Keratinocyte (primary cell): ENCODE measurements at regions not wholly inside any gene's neighbourhood (a gene's known extent, or its start where the extent isn't known, plus 50 kb on each side); places are given as distances from the start of the nearest gene placed in this dataset.

Experiments
- DNase-seq: peaks from one replicate; pipeline ENCODE4 v3.0.0-alpha.2; 2011; ENCODE audit warnings: low read depth, missing footprints, low spot score
- FAIRE-seq: peaks from 2 replicates; lab custom pipeline; 2011; peaks lifted over from hg19 to GRCh38; lab: Jason Lieb, UNC
- H2AFZ ChIP-seq: 2 replicates; pipeline ENCODE4 v1.6.0; 2012; ENCODE audit warnings: low read length, control low read depth, inconsistent platforms; ENCODE audit not compliant: control insufficient read depth
- H3K27ac ChIP-seq: 2 replicates; pipeline ENCODE4 v1.5.1; 2011; ENCODE audit warnings: low read length; ENCODE audit not compliant: control insufficient read depth, insufficient read depth
- H3K27me3 ChIP-seq: 3 replicates; pipeline ENCODE4 v1.6.0; 2011; ENCODE audit warnings: low read length; ENCODE audit not compliant: control insufficient read depth, insufficient read depth; ENCODE audit errors: extremely low read depth
- H3K36me3 ChIP-seq, 2 experiments: 2 replicates in 1 of 2; 3 replicates in 1 of 2; pipeline ENCODE4 v1.5.1; 2011; ENCODE audit warnings: low read length in 2 of 2, mild to moderate bottlenecking in 1 of 2; ENCODE audit not compliant: control insufficient read depth in 2 of 2, insufficient read depth in 2 of 2; ENCODE audit errors: extremely low read depth in 1 of 2
- H3K4me1 ChIP-seq: 3 replicates; pipeline ENCODE4 v1.5.1; 2011; ENCODE audit warnings: low read length; ENCODE audit not compliant: control insufficient read depth, insufficient read depth; ENCODE audit errors: extremely low read depth
- H3K4me2 ChIP-seq: 3 replicates; pipeline ENCODE4 v1.6.0; 2011; ENCODE audit warnings: low read depth, low read length; ENCODE audit not compliant: control insufficient read depth, insufficient read depth; ENCODE audit errors: extremely low read depth
- H3K4me3 ChIP-seq, 3 experiments: fragments of 200-600 bp in 1 of 3; sonication (generic) in 1 of 3; 2 replicates in 2 of 3; 3 replicates in 1 of 3; pipeline ENCODE4 v1.5.1; 2011 to 2016; ENCODE audit warnings: low read length in 3 of 3, mild to moderate bottlenecking in 3 of 3, control low read depth in 2 of 3, inconsistent platforms in 1 of 3, low read depth in 1 of 3, mixed read lengths in 1 of 3, mixed run types in 1 of 3, moderate library complexity in 1 of 3; ENCODE audit not compliant: control insufficient read depth in 2 of 3, insufficient read depth in 2 of 3; ENCODE audit errors: extremely low read depth in 1 of 3
- H3K79me2 ChIP-seq: 2 replicates; pipeline ENCODE4 v1.6.0; 2012; ENCODE audit warnings: low read length; ENCODE audit not compliant: control insufficient read depth, insufficient read depth
- H3K9ac ChIP-seq: 3 replicates; pipeline ENCODE4 v1.6.0; 2011; ENCODE audit warnings: low read length; ENCODE audit not compliant: control insufficient read depth, insufficient read depth; ENCODE audit errors: extremely low read depth
- H3K9me1 ChIP-seq: 3 replicates; pipeline ENCODE4 v1.6.0; 2011; ENCODE audit warnings: low read length; ENCODE audit not compliant: control insufficient read depth, insufficient read depth; ENCODE audit errors: extremely low read depth
- H3K9me3 ChIP-seq: 2 replicates; pipeline ENCODE4 v1.5.1; 2012; ENCODE audit warnings: low read depth, low read length; ENCODE audit not compliant: control insufficient read depth
- H4K20me1 ChIP-seq: 3 replicates; pipeline ENCODE4 v1.6.0; 2011; ENCODE audit warnings: low read length; ENCODE audit not compliant: control insufficient read depth, insufficient read depth; ENCODE audit errors: extremely low read depth
- CTCF ChIP-seq, 3 experiments: IDR thresholded peaks in 1 of 3; conservative IDR thresholded peaks in 1 of 3; optimal IDR thresholded peaks in 1 of 3; 2 replicates in 2 of 3; 3 replicates in 1 of 3; pipeline versions ENCODE3 to v1.5.1; 2011; ENCODE audit warnings: low read length in 3 of 3, mild to moderate bottlenecking in 3 of 3, moderate library complexity in 2 of 3, control low read depth in 1 of 3, inconsistent platforms in 1 of 3; ENCODE audit not compliant: insufficient read depth in 2 of 3; ENCODE audit errors: extremely low read depth in 1 of 3
- EZH2 ChIP-seq: IDR thresholded peaks from one replicate; pipeline ENCODE4 v1.6.1; 2012; ENCODE audit warnings: inconsistent platforms, mild to moderate bottlenecking, low read length, moderate library complexity
- dilution Hi-C: fragments of 300-500 bp; cut with MboI; formaldehyde crosslinking; loops from one replicate; pipeline ENCODE4 v1.7.0; 2020; ENCODE audit warnings: low sequenced_read_pairs; ENCODE audit not compliant: extremely low pct_ligation_motif_present

GRCh38 chr3:42032693-42033349 lies 58.3 kb upstream of the TRAK1 start:
- dilution Hi-C loops = no loop called here
- Histone ChIP-seq H2AFZ (no peak overlapping the region), H3K27me3 (no peaks in the 10 kb centered on the region), H3K4me1 (peaks cover 41% of the 10 kb centered on the region), H3K4me2 (no peak overlapping the region), H3K9me3 (no peaks in the 10 kb centered on the region), H3K27ac (peak overlapping the region; percentile 13), H3K79me2 (peaks cover 75% of the 10 kb centered on the region), H3K4me3 (no peak overlapping the region), H3K36me3 (peaks cover 3 to 6% of the 10 kb centered on the region in 2 experiments), H3K9me1 (peaks cover 2% of the 10 kb centered on the region), H4K20me1 (no peaks in the 10 kb centered on the region), H3K9ac (no peak overlapping the region)
- DNase-seq = no peak
- TF ChIP-seq EZH2 (no peak), CTCF (optimal IDR thresholded peaks at IDR 0.05 in 1 of 3, IDR thresholded peaks at IDR 0.05 in 1 of 3, conservative IDR thresholded peaks at IDR 0.05 in 1 of 3; ENCODE audit: extremely low read depth in 1 of 3, insufficient read depth in 2 of 3, low read length in 3 of 3) (no peak)
- no peak for FAIRE-seq

- TF ChIP-seq EZH2 = no peak
- Histone ChIP-seq H3K9ac (no peak overlapping the region), H3K9me1 (peaks cover 2% of the 10 kb centered on the region), H3K4me3 (no peak overlapping the region), H3K36me3 (peaks cover 3 to 6% of the 10 kb centered on the region in 2 experiments), H3K4me2 (peak overlapping the region; percentile 11), H3K4me1 (peaks cover 41% of the 10 kb centered on the region), H4K20me1 (no peaks in the 10 kb centered on the region), H3K9me3 (no peaks in the 10 kb centered on the region), H3K79me2 (peaks cover 70% of the 10 kb centered on the region), H2AFZ (no peak overlapping the region), H3K27ac (no peak overlapping the region), H3K27me3 (no peaks in the 10 kb centered on the region)
- dilution Hi-C loops = no loop called here
- no peak for DNase-seq
- no peak for FAIRE-seq
Measured at GRCh38 chr3:42031808-42032480, 59.2 kb upstream of the TRAK1 start.
